Stimulated activated CD4-positive, alpha-beta T cell treated with anti-CD3 and anti-CD28 coated beads, Interleukin-15, amount 100 ng/mL, for 24 hours (primary cell): ENCODE measurements at regions not wholly inside any gene's neighbourhood (a gene's known extent, or its start where the extent isn't known, plus 50 kb on each side); places are given as distances from the start of the nearest gene placed in this dataset.

Experiments used
- DNase-seq: peaks from one replicate; pipeline ENCODE4 v3.0.0-alpha.2; 2020

DNA sequence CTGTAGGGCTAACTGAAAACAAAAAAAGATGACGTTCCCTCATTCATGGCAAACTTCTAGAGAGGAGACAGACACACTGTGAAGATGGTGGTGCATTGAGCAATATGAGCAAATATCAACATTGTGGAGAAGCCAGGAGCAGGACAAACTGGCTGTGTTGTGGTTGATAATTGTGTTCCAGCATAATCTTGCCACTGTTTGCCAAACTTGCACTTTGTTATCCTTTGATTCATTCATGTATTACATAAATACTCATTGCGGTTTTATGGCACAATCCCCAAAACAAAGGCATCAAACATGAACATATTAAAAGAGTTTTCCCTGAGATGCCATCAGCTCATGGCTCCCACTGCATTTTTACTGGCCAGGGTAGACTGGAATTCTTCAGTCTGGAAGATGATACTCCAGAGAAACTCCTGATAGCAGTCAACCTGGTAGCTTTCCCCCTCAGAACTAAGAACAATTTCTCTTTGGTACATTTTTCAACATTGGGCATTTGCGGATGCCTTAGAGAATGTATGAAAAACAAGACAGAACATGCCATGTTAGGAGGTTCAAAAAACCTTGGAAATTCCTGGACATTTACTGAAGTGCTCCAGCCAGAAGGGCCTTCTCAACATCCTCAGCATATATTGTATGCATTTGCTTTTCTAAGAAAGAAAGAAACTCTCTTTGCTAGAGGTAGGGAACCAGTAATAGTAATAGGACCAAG, 487.4 kb upstream of the CELF4 start:
- DNase-seq, result no peak

DNA sequence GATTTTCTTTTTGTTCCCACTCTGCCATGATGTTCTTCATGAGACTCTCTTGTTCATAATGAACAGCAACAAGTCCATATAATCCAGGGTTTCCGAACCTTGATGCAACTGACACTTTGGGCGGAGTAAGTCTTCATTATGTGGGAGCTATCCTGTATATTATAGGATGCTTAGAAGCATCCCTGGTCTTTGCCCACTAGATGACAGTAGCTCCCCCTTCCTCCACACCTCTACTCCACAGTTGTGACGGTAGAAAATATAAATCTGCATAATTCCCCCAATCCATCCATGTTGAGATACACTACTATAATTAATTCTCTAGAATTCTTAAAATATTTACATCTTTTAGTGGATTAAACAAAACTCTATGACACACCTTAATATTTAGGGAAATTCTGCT, 482.2 kb upstream of the CELF4 start:
- DNase-seq, result no peak

DNA sequence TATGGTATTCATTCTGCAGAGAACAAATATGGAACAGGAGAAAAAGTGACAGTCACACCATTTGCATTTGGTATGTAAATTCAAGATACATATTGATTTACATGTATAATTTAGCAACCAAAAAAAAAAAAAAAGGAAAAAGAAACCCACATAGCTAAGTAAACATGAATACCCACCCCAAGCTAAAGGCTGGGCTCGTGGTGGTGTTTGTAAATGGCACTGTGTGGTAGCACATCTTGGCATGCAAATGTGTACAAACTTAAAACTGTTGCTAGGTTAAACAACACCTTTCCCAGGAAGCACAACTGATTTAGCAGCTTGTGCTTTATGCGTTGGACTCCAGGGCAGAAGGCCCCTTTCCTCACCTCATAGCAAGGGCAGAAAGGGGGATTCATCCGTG, 481.1 kb upstream of the CELF4 start:
- DNase-seq, result no peak

DNA sequence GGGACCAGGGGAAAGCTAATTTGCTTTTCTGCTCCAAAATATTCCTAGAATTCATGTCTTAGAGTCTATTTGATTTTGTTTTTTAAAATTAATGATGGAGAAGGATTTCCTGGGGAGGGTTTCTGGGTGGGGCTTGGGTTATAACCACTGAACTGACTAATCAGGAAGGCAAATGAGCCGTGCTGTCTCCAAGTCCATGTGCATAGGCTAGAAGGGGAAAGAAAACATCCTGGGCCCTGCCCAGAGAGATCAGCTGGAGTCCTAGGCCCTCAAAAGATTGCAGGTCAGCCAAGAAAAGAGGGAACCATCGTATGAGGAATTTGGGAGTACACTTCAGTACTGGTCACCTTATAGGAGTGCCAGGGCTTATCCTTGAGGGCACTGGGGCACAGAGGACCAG, 480.2 kb upstream of the CELF4 start:
- DNase-seq, result no peak

DNA sequence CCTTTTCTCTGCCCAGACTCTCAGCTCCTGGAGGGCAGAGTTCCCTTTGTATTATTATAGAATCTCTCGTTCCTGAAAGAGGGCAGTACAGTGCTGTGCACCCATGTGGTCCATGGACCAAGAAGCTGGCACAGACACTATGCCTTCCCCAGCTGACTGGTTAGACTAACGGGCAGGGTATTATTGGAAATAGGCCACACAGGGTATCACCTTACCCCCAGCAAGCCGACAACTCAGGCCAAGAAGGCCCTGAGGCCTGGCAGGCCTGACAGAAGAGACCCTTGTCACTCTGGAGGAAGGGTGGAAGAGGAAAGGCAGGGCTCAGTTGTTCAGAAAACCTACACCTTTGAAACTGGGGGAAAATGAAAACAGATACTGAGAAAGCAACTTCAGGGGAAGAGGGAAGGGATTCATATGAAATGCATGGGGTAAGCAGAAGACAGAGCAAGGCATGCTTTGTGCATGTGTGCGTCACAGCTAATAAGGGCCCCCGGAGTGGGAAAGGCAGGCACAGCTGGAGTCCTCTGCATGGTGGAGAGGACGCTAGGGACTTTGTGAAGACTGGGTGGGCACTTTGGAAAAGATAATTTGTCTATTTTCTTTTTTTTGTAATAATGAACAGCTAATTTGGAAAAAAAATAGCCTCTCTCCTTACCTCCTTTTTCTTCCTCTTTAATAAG, 476.8 kb upstream of the CELF4 start:
- no peak for DNase-seq

DNA sequence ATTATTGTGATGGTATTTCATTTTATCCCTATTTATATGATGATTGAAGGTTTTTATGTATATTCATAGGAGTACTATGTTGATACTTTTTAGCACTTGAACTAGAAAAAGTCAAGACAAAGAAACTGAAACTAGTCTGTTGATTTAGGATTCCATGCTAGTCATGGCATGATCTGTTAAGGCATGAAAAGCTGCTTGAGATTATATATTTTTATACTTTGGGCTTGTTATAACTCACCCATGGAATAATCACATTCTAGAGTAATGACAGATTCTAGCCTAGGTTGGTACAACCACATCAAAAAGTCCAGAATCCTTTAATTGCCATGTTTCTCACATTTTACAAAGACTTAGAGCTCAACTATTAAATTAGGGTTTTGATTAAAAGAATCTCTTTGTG, 472.6 kb upstream of the CELF4 start:
- no peak for DNase-seq

DNA sequence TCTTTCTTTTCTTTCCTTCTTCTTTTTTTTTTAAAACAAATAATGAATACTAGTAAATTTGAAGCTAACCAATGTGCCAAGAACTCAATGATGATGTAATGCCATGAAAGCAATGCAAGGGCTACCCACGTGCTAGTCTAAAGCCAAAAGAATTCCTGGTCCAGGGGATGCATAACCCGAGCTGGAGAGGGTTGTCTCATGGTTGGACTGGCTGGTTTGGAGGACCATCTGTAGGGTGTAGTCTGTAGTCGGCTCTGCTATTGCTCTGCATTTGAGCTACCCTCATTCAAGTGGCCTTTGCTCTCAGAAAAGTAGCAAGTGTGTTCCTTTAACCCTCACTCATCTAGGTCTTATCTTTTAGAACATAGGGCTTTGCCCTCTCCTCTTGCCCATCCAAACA, 469.6 kb upstream of the CELF4 start:
- no peak for DNase-seq

DNA sequence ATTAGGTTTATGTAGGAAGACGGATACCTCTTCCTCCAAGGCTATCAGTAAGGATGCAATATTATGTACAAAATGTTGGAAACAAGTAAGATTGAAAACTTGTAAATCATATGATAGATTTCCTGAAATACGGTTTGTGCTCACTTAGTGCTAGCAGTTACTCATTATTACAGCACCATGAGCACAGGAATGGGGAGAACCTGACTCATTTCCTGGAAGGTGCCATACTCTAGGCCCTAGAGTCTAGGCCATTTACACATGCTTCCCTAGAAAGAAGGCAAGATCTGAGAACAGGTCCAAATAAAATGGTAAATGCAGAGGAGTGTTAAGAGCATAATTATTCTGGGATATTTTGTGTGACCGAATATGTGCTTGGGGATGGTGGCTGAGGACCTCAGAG, 467.7 kb upstream of the CELF4 start:
- no peak for DNase-seq

DNA sequence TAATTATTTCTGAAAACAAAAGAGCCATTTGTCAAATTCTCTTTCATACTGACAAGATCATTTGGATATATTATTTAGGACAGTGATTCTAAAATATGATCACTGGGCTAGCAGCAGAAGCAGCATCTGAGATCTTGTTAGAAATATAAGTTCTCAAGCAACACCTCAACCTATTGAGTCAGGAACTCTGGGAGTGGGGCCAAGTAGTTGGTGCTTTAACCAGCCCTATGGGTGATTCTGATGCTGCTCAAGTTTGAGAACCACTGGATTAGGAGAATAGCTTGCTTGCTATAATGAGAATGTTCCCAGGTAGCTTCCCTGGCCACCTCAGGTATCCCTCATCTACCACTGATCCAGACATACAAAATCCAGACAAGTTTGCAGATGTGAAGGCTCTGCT, 466.9 kb upstream of the CELF4 start:
- no peak for DNase-seq

DNA sequence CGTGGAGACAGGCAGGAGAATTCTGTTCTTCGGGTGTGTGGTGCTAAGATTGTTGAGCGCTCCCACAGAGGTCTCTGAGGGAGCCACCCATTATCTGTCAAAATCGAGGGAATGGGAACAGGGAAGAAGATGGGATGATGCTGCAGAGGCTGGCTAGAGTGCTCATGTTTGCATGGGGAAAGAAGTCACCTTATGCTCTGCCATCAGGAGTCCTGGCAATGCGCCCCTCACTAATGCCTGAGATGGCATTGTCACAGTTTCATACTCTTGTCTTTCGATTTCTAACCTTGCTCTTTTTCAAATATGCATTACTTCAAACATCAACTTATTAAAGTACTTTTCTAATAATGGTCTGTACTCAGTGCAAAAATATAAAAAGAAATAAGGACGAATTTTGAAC, 463.3 kb upstream of the CELF4 start:
- no peak for DNase-seq

DNA sequence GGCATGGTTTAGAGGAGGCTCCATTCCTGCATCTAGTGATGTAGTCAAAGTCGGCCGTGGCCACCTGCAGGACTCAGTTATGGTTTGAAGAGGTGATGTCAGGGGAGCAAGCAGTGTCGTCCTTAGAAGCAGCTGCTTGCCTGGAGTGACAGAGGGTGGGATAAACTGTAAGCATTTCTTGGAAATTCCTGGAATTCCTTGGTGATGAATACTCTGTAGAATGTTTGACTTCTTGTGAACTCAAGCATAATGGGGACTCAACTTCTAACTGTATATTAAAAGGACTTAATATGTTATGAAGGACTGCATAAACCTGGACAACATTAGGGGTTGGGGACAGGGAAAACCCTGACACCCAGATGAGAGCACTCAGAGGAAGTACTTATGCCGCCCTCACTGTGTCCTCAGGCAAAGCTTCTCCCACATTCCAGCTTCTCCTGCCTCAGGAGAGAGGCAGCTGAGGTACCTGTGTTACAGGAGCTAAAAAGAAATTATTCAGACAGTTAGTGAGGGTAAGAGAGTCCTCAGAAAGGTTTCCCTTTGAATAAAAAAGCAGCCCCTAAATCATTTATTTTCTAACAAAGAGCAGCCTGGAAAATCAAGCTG, 459.9 kb upstream of the CELF4 start:
- no peak for DNase-seq

DNA sequence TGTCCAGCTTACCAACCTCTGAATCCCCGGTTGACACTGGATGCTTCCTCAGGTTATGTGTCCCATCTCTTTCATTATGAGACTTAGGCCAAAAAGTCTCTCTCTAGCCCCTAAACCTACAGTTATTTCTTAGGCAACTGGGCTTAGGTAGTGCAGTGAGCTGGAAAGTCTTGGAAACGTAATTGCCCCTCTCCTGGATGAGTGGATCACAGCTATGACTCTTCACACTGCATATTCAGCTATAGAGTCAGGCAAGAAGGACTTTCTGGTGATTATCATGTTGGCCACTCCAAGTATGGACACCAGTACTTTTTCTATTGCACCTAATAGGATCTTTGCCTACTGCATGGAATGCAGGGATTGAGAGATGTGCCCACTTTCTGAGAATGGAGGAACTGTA, 458.3 kb upstream of the CELF4 start:
- no peak for DNase-seq

DNA sequence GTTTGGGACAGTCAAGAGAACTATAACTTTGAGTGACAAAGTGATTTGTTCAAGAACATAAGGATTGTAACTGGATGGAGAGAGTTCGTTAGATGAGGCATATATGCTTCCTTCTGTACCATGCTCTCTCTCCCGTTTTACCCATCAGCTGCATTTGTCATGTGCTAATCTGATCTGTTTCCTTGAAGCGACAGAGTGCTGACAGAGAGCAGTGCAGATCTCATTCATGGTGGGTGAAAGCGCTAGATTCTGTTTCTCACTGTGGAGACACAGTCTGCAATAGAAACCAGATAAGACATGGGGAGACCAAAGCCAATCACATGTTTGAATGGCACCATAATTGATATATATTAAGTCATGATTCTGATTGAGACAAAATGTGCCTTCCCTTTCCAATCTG, 456.6 kb upstream of the CELF4 start:
- DNase-seq, result no peak

DNA sequence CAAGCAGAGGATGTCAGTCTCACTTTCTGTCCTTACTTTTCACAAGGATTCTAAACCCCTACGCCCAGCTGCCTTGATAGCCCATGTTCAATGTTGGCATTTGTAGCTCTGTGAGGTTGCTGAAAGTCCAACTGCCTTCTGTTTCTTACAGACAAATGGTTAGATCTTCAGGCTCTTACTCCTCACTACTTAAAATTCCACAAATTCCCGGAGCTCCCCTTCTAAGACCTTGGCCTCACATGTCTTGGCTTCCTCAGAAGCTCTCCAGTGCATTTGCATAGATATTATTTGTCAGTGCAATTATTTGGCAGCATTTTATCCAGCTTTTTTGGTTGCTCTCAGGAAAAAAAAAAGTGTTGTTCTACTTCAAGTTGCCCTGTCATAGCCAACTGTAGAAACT, 453.7 kb upstream of the CELF4 start:
- DNase-seq, result no peak

DNA sequence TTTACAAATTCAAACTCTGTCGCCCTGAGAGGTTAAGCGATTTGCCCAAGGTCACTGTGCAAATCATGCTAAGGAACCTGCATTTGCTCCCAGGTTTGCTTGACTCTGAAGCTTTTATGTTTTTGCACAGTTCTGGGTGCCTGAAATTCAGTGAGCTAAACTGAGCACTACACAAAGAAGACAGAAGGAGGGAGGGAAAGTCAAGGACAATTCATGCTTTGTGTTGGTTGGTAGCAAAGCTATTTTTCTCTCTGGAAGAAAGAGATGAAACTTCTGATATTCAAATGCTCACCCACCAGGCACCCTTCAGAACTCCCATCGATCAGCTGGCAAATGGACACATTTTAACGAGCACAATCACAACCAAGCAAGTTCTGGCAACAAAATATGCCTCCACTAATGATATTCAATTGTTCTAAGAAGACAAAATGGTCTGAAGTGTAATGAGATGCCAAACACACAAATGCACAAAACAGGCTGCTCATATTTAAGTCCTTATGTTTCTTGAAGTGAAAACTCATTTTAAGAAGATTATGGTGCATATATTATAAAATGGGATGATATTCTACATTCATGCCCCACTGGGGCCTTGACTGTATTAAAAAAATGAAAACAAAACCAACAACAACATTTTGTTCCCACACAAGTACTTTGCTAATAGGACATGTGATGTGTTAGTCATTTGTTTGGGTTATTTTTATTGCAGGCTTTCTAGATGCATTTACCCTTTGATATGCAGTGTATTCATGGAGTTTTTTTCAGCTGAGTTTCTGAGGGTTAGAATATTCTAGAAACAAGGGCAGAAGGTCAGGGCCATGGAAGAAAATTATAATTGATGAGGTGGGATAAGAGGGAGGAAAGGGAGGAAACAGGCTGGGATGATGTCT, 445.6 kb upstream of the CELF4 start:
- no peak for DNase-seq

DNA sequence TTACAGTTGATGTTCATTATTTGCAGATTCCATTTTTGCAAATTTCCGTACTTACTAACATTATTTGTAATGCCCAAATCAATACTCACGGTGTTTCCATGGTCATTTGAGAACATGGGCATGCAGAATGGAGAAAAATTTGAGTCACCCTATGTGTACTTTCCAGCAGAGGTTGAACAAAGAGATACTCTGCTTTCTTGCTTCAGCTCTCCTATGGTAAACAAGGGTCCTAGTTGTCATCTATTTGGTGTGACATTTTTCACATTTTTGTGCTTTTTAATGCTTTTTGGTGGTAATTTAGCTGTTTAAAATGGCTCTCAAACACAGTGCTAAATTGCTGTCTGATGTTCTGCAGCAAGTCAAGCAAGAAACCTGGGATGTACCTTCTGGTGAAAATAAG, 444.4 kb upstream of the CELF4 start:
- DNase-seq, result no peak

DNA sequence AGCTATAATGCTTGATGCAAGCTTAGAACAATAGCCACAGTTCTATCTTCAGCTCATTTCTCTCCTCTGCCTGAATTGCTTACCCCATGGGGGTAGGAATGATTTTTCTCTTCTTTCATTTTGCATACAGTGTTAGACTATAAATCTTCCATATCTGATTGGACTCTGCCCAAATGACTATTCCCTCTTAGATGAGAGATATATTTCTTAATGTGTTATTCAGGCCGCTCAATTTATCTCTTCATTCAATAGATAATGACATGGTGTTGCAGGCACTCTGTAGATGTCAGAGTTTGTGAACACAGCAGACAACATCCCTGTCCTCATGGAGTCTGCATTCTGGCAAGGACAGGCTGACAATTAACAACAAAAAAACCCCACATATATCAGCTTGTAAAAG, 443.7 kb upstream of the CELF4 start:
- no peak for DNase-seq

DNA sequence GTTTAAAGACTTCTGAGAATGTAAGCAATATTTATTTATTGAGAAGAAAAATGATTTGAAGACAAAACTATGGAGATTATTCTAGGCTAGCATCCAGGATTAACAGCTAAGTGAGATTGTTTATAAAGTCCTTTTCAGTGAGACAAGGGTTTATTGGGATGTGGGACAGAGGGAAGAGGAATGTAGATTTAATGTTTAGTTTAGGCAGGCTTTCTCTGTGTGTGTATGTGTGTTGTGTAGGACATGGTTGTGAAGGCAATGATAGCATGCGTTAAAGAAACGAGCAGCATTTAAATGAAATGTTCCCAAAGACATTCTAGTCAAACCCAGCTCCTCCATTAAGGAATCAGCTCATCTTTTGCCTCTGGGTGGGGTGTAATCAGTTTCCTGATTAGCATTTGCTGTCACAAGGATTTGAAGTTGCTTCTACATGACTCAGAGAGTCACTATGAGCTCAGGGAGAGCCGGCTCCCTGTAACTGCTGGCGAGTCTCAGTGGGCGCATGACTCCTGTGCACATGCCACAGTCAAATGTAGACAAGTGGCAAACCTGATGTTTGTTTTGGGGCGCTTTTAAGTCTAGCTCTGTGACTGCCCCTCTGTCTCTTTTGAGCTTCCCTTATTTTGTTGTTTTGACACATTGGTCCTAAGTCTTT, 442.2 kb upstream of the CELF4 start:
- DNase-seq, result no peak

DNA sequence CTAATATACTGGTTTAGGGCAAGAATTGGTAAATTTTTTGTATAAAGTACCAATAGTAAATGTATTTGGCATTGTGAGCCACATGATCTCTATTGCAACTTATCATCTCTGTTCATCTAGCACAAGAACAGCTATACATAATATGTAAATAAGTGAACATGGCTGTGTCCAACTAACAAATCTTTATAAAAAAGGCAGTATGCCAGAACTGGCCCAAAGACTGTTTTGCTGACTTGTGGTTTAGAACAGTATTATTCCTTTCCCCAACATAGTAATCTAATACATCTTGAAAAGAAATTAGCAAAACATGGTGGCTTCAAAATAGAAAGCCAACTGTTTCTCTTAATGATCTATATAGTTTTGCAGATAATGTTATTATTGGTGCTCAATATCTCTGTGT, 441.4 kb upstream of the CELF4 start:
- DNase-seq, result no peak

DNA sequence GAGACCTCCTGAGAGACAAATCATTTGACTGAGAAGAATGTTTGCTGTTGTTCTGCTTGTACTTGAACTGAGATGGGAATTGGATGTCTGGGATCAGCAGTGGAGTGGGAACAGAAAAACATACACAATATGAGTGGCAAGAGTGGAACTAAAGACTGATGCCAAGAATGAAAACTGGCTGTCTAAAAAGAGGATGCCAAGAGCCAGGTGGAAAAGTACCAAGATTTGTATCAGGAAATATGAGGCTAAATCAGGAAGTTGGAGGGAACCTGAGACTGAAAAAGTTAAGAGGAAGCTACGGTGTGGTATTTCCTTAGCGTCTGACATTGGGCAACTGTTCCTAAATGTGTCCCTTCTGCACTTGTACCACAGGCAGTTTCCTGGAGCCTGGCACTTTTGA, 440.9 kb upstream of the CELF4 start:
- no peak for DNase-seq

DNA sequence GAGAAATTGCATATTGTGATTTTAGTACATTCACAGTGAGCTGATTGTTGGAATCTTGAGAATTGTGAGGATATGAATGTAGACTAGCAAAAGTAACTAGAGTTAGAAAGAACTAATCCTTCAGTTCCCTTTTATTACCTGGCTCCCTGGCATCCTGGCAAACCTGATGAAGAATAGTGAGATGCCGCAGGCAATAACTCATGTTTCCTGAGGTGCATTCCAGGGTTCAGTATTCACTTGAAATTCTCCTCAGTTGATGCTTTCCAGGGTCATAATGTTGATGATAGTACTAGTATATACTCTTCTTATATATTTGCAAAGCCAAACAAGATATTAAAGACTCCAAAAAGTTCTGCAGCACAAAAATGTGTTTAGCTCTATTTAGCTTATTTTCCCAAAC, 432.1 kb upstream of the CELF4 start:
- DNase-seq, result no peak

DNA sequence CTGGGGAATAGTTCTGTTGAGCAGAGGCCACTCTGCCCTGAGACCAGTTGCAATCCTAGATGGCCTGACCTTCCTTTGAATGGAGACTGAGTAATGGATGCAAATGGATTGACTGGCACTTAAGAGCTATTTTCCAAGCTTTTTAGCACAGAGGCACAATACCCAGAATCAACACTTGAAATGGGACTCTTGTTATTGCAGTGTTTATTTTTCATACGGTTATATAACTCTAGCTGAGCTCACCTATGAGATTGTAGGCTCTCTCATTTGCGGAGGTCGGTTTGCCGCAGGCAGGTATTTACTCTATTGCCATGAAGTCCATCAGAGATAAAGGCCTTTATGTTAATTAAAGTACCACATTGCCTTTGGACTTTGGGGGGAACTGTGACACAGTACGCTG, 422.3 kb upstream of the CELF4 start:
- DNase-seq, result no peak

DNA sequence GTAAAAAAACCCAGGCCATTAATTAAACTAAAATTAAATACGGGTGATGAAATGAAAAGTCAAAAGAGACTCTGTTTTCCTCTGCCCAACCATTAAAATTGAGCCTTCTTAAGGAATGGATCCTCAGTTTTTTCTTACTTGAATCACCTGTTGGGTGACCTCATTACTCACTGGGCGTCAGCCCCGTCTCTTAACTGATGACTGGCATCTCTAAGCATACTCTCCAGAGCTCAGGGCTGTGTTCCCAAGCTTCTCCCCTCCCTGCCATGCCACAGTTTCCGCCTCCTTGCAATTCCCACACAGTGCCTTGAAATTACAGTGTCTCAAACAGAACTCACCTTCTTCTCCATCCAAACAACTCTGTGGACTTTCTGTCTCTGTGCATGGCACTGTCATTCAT, 421.1 kb upstream of the CELF4 start:
- no peak for DNase-seq
